NCI-H2081 treated with DMSO at 0.1 percent for 48 hours (cell line): ENCODE measurements at regions not wholly inside any gene's neighbourhood (a gene's known extent, or its start where the extent isn't known, plus 50 kb on each side); places are given as distances from the start of the nearest gene placed in this dataset.

Experiments
- DNase-seq: peaks from one replicate; lab custom pipeline; 2025; lab: John Stamatoyannopoulos, UW

- DNase-seq: no peak
Measured at GRCh38 chr2:137729305-137729704, 235.0 kb upstream of the HNMT start.

DNA sequence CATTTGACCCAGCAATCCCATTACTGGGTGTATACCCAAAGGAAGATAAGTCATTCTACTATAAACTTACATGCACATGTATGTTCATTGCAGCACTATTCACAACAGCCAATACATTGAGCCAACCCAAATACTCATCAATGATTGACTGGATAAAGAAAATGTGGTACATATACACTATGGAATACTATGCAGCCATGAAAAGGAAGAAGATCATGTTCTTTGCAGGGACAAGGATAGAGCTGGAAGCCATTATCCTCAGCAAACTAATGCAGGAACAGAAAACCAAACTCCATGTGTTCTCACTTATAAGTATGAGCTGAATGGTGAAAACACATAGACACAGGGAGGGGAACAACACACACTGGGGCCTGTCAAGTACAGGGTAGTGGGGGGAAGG, 226.7 kb upstream of the HNMT start:
- DNase-seq: no peak

DNA sequence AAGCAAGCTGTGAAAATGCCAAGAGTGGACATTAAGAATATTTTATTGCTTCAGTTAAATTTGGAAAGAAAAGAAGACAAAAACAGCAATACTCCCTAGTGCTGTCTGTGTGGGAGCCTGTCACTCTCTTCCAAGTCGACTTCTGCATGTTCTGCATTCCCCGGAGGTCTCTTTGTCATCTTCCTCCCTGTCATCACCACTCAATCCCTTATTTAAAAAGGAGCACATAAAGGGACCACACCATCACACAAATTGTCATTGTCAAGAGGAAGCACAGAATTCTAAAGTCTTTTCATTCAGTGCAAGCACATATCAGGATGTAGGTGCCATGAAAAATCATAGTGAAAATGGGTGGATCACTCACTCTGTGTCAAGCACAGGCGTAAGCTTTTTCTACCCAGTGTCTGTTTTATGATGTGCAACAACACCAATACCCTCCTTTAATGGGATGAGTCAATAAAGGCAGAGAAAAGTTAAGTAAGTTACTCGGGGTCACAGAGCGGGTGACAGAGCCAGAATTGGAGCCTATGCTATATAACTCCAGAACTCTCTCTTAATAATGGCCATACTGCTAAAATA, 222.4 kb upstream of the HNMT start:
- DNase-seq: no peak

DNA sequence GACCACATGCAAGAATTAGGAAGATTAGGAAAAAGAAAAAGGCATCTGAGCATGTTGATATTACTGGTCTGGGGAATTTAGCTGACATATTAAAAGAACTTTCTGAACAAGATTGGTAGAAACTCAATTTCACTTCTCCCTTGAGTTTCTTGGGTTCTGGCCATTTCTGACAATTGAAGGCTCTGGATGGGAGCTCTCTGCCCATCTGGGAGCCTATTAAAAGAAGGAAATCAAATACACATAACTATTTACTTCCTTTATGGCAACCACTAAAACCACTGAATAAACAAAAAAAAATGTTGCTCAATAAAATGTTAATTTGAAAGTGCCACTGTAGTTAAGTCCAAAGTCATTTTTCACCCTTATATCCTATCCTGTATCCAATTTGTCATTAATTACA, 216.8 kb upstream of the HNMT start:
- no peak for DNase-seq

- DNase-seq: no peak
Measured at GRCh38 chr2:137748533-137748932, 215.7 kb upstream of the HNMT start.

GRCh38 chr2:137764646-137765045, 199.6 kb upstream of the HNMT start:
- DNase-seq: no peak

DNA sequence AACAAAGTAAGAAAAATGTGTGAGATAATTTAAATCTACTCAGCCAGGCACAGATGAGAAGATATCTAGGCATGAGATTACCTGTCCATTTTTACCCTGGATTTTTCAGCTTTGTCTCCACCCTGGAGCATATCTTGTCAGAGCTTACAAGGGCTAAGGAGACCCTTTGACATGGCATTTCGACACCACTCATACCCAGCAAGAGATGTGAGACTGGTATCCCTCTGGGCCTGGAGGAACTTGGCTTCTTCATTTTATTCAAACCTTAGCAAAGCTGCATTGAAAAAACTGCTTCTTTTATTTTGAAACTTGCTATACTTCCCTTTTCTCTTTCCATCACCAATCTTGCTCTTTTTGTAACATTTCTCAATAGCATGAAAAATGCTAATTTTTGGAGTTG, 194.9 kb upstream of the HNMT start:
- DNase-seq: no peak

- DNase-seq: no peak
Measured at GRCh38 chr2:137770166-137770565, 194.1 kb upstream of the HNMT start.

DNA sequence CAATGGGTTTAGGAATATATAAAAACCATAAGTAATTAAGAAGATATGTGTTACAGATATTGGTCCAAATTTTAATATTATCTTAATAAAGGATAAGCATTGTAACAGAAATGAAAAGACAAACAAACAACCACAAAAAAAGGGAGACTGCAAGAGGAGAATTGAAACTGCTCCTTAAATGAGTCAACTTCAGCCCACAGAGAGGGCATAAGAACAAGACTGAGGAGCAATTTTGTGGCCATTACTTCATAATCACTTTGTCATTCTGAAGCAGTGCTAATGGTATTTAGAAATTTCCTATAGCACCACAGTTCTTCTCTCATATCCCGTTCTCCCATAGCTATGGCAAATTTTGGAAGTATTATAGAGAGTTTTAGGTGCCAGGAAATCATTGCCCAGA, 193.2 kb upstream of the HNMT start:
- DNase-seq: no peak

GRCh38 chr2:137772451-137772850, 191.8 kb upstream of the HNMT start:
- no peak for DNase-seq

- DNase-seq: no peak
Measured at GRCh38 chr2:137775529-137775928, 188.7 kb upstream of the HNMT start.

DNA sequence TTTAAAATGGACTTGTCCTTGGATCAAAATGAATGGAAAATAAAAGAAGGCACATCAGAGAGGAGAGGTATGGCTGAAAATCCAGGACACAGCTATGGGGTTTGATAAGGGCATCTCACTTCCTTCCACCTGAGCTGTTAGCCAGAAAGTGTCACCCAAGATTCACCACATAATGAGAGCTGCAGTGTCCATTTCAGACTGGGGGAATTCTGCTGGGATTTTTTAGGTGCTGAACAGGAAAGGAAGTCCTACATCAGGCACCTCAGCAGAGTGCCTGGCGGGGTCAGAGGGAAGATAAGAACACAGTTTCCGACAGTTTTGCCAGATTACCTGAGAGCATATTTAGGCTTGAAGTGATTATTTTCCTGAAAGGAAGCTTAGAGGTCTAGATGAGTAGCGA, 187.6 kb upstream of the HNMT start:
- no peak for DNase-seq

DNA sequence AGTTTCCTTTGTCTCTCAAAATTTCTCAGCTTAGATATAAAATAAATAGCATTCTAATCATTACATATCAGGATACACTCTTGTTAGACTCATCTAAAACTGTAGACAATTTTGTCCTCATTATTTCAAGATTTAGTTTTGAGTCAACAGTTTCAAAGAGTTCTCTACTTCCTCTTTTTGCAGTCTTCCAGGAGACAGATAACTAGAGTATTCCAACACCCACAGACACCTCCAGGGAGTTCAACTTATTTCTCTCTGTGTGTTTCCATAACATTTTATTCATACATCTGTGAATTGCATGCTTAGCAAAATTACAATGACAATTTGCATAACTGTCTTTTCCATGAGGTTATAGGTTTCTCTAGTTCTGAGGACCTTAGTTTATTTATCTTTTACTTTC, 166.6 kb upstream of the HNMT start:
- DNase-seq: no peak

DNA sequence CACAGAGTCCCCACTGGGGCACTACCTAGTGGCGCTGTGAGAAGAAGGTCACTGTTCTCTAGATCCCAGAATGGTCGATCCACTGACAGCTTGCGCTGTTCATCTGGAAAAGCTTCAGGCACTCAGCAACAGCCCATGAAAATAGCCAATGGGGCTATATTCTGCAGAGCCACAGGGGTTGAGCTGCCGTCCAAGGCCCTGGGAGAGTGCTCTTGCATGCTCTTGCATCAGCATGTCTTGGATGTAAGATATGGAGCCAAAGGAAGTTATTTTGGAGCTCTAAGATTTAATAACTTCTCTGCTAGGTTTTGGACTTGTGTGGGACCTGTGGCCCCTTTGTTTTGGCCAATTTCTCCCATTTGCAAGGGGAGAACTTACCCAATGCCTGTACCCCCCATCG, 164.7 kb upstream of the HNMT start:
- no peak for DNase-seq

GRCh38 chr2:137800386-137800785, 163.9 kb upstream of the HNMT start:
- no peak for DNase-seq

- DNase-seq: no peak
Measured at GRCh38 chr2:137801228-137801627, 163.0 kb upstream of the HNMT start.

DNA sequence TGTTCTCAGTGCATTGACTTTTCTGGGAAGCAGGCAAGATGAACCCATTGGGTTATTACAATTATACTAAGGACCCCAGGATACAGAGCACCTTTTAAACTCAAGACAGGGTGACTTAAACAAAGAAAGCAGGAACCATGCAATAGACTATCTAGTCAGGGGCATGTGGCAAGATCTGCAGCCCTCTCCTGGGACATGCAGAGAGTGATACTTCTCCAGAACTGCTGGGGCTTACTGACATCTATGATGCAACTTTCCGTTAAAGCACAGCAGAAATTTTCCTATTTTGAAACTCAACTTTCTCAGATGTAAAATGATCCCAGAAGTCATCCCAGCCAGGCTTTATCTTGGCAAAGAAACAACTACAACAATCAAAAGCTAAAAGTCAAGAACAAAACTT, 162.2 kb upstream of the HNMT start:
- no peak for DNase-seq

DNA sequence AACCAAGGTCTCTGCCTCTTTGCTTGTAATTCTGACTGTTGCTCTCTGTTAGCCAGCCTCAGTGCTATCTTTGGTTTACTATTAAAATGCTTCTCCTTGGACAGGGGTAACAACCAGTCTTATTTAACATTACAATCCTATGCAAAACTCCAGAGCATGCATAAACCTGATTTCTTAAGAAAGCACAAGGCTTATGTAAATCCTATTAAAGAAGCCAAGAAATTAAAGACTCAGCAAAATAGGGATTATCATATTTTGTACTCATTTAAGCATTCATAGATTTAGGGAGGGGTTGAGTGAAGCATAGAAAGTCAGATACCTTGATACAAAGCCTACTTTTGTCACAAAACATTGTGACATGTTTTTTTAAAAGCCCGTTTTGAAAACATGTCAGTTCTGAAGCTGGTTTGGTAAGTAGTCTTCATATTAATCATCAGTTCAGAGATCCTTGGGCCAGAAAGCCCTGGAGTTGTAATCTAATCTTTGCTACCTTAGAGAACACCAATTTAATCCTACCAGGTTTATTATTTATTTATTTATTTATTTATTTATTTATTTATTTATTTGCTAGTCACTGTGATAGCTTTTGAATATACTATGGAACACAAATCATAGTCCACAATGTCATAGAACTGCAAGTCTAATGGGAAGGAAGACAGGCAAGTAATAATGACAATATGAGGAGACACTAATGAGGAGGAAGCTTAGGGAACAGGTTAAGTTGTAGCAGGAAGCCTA, 158.0 kb upstream of the HNMT start:
- no peak for DNase-seq

- no peak for DNase-seq
Measured at GRCh38 chr2:137809252-137809651, 155.0 kb upstream of the HNMT start.

DNA sequence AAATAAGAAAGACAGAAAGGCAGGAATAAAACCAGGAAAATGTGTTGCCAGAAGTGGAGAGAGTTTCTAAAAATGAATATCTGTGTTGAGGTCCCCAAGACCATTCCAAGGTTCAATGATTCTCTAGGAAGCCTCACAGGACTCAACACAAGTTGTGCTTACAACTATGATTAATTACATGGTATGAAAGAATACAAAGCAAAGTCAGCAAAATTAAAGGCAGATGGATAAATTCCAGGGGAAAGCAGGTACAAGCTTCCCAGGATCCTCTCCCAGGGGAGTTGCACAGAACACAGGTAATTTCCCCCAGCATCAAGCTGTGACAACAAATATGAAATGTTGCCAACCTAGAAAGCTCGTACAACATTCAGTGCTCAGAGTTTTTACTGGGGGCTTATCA, 154.4 kb upstream of the HNMT start:
- no peak for DNase-seq

GRCh38 chr2:137812517-137812916, 151.8 kb upstream of the HNMT start:
- DNase-seq: no peak

DNA sequence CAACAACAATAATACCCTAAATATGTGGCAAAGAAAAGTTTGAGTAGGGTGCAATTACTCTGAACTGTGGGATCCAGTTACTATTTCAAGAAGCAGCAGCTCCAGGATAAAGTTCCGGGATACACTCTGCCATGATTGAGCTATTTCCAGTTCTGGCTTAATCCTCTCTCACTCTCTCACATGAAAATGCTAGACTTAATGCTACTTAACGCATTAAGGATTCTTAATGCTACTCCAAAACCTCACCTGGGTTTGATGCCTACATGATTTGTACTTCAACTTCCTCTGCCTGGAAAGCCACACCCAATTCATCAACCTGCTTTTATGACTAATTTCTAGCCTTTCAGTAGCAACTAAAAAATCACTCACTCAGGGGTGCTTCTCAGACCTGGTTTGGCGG, 151.1 kb upstream of the HNMT start:
- DNase-seq: no peak

GRCh38 chr2:137817058-137817457, 147.2 kb upstream of the HNMT start:
- no peak for DNase-seq

GRCh38 chr2:137823196-137823595, 141.1 kb upstream of the HNMT start:
- no peak for DNase-seq
